ENCODE measurements at regions not wholly inside any gene's neighbourhood (a gene's known extent, or its start where the extent isn't known, plus 50 kb on each side); places are given as distances from the start of the nearest gene placed in this dataset.

DNA sequence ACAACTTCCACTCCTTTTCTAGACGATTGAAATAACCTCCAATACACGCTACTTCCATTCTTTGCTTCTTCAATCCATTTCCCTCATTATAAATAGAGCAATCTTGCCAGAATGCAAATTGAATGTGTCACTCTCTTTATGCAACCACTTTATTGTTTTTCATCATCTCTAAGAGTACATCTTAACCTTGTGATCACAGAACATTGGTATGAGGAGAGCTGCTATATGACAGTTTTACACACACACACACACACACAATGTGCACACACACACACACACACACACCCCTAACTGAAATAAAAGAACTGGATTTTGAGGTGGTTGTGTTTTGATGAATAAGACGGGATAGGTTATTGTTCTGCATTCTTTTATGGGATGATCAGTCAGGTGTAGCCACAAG is 187.0 kb downstream of the HDGFL1 start:
- no peak for TF ChIP-seq BORCS8-MEF2B (CRISPR knock-in tag; IDR thresholded peaks at IDR 0.05)
- TF ChIP-seq, protein P1, sequence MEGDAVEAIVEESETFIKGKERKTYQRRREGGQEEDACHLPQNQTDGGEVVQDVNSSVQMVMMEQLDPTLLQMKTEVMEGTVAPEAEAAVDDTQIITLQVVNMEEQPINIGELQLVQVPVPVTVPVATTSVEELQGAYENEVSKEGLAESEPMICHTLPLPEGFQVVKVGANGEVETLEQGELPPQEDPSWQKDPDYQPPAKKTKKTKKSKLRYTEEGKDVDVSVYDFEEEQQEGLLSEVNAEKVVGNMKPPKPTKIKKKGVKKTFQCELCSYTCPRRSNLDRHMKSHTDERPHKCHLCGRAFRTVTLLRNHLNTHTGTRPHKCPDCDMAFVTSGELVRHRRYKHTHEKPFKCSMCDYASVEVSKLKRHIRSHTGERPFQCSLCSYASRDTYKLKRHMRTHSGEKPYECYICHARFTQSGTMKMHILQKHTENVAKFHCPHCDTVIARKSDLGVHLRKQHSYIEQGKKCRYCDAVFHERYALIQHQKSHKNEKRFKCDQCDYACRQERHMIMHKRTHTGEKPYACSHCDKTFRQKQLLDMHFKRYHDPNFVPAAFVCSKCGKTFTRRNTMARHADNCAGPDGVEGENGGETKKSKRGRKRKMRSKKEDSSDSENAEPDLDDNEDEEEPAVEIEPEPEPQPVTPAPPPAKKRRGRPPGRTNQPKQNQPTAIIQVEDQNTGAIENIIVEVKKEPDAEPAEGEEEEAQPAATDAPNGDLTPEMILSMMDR (CRISPR knock-in tag; IDR thresholded peaks at IDR 0.05): no peak
- no peak for TF ChIP-seq CEBPB (IDR thresholded peaks at IDR 0.05; ENCODE audit: borderline replicate concordance, low read depth, low read length)
- no peak for TF ChIP-seq POLR2A (IDR thresholded peaks at IDR 0.05; ENCODE audit: insufficient read depth in 1 of 2, low read depth in 2 of 2, low read length in 2 of 2)
- TF ChIP-seq, protein P2, sequence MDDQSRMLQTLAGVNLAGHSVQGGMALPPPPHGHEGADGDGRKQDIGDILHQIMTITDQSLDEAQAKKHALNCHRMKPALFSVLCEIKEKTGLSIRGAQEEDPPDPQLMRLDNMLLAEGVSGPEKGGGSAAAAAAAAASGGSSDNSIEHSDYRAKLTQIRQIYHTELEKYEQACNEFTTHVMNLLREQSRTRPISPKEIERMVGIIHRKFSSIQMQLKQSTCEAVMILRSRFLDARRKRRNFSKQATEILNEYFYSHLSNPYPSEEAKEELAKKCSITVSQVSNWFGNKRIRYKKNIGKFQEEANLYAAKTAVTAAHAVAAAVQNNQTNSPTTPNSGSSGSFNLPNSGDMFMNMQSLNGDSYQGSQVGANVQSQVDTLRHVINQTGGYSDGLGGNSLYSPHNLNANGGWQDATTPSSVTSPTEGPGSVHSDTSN (CRISPR knock-in tag; IDR thresholded peaks at IDR 0.05; ENCODE audit: borderline replicate concordance): no peak
- no peak for TF ChIP-seq SP4 (CRISPR knock-in tag; IDR thresholded peaks at IDR 0.05)
- TF ChIP-seq ZNF121 (CRISPR knock-in tag; IDR thresholded peaks at IDR 0.05): no peak
- TF ChIP-seq ZNF431 (CRISPR knock-in tag; IDR thresholded peaks at IDR 0.05; ENCODE audit: borderline replicate concordance, low read depth): no peak
- no peak for TF ChIP-seq YEATS2 (CRISPR knock-in tag; IDR thresholded peaks at IDR 0.05; ENCODE audit: borderline replicate concordance)
- TF ChIP-seq ZNF883 (CRISPR knock-in tag; IDR thresholded peaks at IDR 0.05; ENCODE audit: not compliant biosample characterization): no peak

Data from HepG2 (cell line).